AG08395 (cell line): ENCODE measurements at regions not wholly inside any gene's neighbourhood (a gene's known extent, or its start where the extent isn't known, plus 50 kb on each side); places are given as distances from the start of the nearest gene placed in this dataset.
"Not testable (repeated sequence)": the region's sequence is repeated elsewhere in the genome, so short reads cannot be mapped to it uniquely, and the experiment has no call there.

Experiments used
- DNase-seq: peaks from one replicate; pipeline ENCODE4 v3.0.0; 2012; ENCODE audit warnings: mixed read lengths, low spot score

DNA sequence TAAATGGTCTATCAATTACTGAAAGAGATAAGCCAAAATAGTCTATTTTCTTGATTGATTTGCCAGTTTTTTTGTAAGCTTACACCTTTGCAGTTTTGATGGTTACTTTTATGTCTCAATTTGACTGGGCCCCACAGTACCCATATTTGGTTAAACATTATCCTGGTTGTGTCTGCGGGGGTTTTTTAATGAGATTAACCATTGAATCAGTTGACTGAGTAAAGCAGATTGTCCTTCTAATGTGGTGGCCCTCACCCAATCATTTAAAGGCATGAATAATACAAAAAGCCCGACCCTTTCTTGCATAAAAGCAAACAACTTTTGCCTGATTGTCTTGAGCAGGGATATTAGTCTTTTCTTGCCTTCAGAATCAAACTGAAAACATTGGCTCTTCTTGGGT is 650.0 kb upstream of the RGS18 start:
- no peak for DNase-seq

GRCh38 chr1:191511480-191511879 is 646.8 kb upstream of the RGS18 start:
- not testable (repeated sequence) for DNase-seq

DNA sequence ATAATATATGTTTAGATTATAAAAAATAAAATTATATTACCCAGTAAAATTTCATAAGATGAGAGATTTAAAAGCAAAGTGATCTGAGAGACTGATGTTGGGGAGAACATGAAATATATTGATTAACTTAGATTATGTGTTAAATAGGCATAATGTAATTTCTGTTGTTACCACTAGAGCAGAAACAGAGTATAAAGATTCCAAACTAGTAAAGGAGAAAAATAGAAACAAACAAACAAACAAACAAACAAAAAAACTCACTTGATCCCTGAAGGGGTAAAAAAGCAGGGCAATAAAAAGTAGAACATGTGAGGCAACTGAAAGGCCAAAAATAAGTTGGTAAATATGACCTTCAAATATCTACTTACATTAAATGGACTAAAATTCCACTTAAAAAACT is 640.4 kb upstream of the RGS18 start:
- DNase-seq = no peak

GRCh38 chr1:191519519-191519918 is 638.7 kb upstream of the RGS18 start:
- DNase-seq = no peak

- DNase-seq = no peak
Measured at GRCh38 chr1:191520345-191520744, 637.9 kb upstream of the RGS18 start.

DNA sequence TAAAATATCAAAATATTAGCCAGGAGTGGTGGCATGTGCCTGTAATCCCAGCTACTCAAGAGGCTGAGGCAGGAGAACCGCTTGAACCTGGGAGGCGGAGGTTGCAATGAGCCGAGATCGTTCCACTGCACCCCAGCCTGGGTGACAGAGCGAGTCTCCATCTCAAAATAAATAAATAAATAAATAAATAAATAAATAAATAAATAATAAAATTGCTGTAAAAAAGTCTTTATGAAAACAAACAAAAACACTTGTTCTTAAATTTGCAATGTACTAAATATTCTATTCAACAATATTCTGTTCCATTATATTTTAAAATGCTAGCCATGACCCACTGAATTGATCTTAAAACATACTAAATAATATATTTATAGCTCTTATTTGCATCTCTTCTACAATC is 632.3 kb upstream of the RGS18 start:
- not testable (repeated sequence) for DNase-seq

- DNase-seq = no peak
Measured at GRCh38 chr1:191528275-191528674, 630.0 kb upstream of the RGS18 start.

DNA sequence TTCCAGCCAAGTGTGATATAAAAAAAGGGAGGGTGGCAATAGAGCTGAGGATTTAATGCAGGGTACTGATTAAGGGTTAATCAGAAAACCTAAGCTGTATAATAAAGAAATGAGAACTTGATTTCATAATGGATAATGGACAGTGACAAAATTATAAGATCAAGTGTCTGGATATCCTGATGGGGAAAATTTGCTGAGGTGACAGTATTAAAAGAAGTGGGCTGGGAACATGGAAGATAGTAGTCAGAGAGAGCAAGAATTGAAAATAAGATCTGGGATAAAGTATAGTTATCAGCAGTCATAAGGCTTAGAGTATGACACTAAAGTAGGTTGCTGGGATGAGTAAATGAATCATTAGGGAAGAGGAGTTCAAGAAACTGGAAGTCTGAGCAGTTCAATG is 627.3 kb upstream of the RGS18 start:
- no peak for DNase-seq

DNA sequence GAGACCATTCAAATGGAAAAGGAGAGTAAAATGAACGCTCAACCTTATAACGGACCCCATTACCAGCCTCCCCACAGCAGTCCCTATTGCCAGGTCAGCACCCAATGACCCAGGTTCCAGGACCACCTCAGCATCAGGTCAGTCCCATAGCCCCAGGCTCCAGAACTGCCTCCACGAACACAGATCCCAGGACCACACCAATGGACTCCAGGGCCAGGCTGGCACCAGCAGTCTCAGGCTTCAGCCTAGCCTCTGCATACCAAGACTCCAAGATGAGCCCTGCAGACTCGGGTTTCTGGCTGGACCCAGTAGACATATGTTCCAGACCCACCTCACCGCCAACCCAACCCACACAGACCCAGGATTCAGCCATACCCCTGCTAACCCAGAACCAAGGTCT is 625.0 kb upstream of the RGS18 start:
- no peak for DNase-seq

DNA sequence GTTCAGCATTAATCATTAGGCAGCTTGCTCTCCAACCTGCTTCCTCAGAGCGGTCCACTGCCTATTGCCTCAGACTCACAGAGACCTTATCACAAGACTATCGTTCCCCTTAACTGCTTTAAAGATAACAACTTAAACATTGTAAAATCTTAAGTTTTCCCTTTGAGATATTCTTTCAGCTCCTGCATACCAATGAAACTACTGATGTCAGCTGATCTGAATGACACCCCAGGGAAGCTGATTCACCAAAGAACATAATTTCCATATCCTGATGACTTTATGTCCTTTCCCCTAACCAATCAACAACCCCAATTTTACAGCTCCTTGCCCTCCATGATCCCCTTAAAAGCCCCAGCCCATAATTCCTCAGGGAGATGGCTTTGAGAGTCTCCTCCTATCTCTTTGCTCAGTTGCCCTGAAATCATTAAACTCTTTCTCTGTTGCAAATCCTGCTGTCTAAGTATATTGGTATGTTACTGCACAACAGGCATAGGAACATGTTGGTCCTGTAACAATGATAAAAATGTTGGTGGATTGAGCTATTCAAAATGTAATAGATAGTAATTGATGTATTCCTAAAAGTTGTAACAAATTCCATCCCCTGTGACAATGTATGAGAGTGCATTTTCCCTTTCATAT is 621.4 kb upstream of the RGS18 start:
- no peak for DNase-seq

- DNase-seq = no peak
Measured at GRCh38 chr1:191541758-191542157, 616.5 kb upstream of the RGS18 start.

GRCh38 chr1:191542444-191542843 is 615.8 kb upstream of the RGS18 start:
- DNase-seq = no peak

GRCh38 chr1:191546803-191547202 is 611.5 kb upstream of the RGS18 start:
- no peak for DNase-seq

DNA sequence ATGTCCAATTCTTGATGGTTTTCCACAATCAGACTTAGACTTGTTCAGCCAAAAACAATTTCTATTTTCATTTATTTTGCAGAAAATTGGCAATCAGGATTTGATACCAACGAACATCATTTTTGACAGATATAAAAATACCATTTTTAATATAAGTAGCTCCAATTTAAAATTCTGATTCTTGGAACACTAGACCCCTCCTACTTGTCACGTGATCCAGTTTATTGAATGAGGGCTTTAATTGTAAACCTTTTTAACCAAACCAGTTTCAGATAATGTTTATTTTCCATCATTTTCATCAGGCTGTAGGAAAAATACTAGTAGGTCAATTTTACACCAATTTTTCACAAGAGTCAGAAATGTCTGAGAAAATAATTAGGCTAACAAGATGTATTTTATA is 607.2 kb upstream of the RGS18 start:
- DNase-seq = no peak

GRCh38 chr1:191558379-191558778 is 599.9 kb upstream of the RGS18 start:
- DNase-seq = no peak

- DNase-seq = no peak
Measured at GRCh38 chr1:191561276-191561675, 597.0 kb upstream of the RGS18 start.

DNA sequence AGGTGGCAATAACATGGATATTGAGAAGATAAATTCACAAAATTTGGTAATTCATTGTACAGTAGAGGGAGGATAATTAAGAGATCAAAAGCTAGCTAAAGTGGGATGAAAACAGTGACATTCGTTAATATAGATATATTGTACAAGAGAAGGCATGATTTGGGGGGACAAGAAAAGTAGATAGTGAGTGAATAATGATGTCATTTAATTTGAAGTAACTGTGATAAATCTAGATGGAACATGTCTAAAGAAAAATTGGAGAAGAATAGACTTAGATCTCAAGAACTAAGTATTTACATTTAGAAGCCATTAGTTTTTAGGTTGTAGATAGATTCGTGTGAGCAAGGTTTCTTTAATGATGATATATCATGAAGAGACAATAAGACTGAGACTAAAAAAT is 594.0 kb upstream of the RGS18 start:
- no peak for DNase-seq

DNA sequence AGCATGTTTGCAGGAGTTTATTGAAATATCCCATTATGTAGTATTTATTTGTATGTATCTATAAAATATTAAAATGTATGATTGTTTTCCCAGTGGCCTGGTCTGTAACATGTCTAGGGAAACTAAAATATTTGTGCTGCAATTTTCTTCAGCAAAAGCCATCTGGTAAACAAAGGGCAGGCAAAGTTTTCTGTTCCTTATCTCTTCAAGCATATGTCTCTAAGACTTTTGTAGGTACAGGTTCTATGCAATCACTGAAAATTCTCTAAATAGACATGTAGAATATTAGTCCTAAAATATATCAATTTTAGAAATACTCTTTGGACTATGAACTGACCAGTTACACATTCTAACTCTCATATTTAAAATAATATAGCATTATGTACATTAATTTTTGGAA is 585.8 kb upstream of the RGS18 start:
- DNase-seq = no peak

DNA sequence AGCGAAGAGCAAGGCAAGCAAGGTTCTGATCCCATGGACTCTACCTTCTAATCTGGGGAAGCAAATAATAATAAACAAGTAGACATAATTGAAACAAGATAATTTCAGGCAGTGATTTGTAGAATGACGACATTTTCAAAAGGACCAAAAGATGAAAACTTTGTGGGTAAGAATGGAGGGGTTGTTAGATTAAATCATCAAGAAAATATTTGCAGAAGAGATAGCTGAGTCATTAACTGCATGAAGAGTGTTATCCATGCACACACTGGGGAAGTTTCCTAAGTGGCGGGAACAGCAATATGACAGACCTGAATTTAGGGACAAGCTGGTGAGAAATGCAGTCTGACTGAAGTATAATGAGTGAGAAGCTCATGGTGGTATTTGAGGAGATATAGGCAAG is 583.1 kb upstream of the RGS18 start:
- DNase-seq = no peak

- no peak for DNase-seq
Measured at GRCh38 chr1:191575746-191576145, 582.5 kb upstream of the RGS18 start.

DNA sequence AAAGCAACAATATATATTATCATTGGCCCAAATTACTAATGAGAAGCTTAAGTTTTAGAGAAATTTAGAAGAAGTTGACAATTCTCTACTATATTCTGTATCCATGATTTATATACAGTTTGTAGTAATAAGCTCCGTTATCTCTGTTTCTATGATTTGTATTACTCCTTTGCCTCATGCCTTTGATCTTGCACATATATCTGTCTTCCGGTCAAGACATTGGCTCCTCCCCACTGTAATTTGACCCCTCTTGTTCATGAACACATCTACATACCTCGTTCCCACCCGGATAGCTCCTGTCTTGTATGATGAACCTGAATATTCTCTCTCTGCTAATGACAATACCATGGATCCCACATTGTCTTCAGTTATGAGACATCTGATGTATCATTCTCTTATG is 581.0 kb upstream of the RGS18 start:
- no peak for DNase-seq

GRCh38 chr1:191578281-191578680 is 580.0 kb upstream of the RGS18 start:
- DNase-seq = no peak

DNA sequence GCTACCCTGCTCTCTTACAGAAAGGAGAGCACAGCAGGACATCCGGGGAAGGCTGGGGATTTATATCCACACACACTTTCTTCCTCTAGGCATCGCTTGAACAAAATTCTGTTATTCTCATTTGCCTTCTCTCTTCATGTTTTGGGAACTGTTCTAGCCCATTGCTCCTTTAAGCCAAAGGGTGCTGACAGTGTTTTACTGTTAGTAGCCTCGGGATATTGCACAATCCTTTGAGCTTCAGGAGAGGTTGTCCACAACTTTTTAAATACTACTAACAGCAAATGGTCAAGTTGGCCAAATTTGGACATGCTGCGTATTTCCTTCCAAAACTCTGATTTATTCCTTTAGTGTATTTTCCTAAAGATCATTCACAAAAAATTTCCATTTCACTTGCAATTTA is 579.2 kb upstream of the RGS18 start:
- no peak for DNase-seq

DNA sequence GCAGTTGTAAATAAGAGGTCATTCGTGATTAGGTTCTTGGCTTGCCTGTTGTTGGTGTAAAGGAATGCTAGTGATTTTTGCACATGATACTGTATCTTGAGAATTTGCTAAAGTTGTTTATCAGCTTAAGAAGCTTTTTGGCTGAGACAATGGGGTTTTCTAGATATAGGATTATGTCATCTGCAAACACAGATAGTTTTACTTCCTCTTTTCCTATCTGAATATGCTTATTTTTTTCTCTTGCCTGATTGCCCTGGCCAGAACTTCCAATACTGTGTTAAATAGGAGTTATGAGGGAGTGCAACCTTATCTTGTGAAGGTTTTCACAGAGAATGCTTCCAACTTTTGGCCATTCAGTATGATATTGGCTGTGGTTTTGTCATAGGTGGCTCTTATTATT is 576.1 kb upstream of the RGS18 start:
- no peak for DNase-seq

DNA sequence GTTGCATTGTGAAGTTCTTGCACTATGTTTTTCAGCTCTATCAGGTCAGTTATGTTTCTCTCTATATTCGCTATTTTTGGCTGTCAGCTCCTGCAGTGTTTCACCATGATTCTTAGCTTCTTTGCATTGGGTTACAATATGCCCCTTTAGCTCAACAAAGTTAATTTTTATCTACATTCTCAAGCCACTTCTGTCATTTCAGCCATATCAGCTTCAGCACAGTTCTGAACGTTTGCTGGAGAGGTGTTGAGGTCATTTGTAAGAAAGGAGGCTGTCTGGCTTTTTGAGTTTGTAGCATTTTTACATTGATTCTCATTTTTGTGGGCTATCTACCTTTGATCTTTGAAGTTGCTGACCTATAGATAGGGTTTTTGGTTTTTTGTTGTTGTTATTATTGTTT is 573.2 kb upstream of the RGS18 start:
- no peak for DNase-seq
